ENCODE measurements at regions not wholly inside any gene's neighbourhood (a gene's known extent, or its start where the extent isn't known, plus 50 kb on each side); places are given as distances from the start of the nearest gene placed in this dataset.

- TF ChIP-seq CTCF (IDR thresholded peaks at IDR 0.05; ENCODE audit: low read depth, low read length): no peak
- TF ChIP-seq POLR2A (IDR thresholded peaks at IDR 0.05; ENCODE audit: extremely low read depth, insufficient read length): no peak
- no peak for TF ChIP-seq MYC (IDR thresholded peaks at IDR 0.05; ENCODE audit: low read depth, low read length)
- no peak for TF ChIP-seq MAX (IDR thresholded peaks at IDR 0.05; ENCODE audit: low read depth, low read length)
Observed at GRCh38 chr18:45250479-45250878, 364.8 kb upstream of the SLC14A2 start.
